KBM-7 (cell line): ENCODE measurements at regions not wholly inside any gene's neighbourhood (a gene's known extent, or its start where the extent isn't known, plus 50 kb on each side); places are given as distances from the start of the nearest gene placed in this dataset.

Source experiments
- DNase-seq: peaks from one replicate; pipeline ENCODE4 v3.0.0-alpha.2; 2015
- in situ Hi-C: fragments of 300-500 bp; cut with MboI; formaldehyde crosslinking; loops from 2 replicates; pipeline ENCODE4 v1.14.3; 2020; ENCODE audit warnings: low sequenced_read_pairs, low pct_unique_long_range_greater_than_20kb, mixed read lengths

GRCh38 chr2:241941691-241942301 is 72.3 kb downstream of the RTP5 start:
- peak; percentile 78 for DNase-seq
- in situ Hi-C loops = no loop called here

- DNase-seq = no peak
- in situ Hi-C loops = no loop called here
These were observed 73.1 kb downstream of the RTP5 start for GRCh38 chr2:241942416-241943208.

DNA sequence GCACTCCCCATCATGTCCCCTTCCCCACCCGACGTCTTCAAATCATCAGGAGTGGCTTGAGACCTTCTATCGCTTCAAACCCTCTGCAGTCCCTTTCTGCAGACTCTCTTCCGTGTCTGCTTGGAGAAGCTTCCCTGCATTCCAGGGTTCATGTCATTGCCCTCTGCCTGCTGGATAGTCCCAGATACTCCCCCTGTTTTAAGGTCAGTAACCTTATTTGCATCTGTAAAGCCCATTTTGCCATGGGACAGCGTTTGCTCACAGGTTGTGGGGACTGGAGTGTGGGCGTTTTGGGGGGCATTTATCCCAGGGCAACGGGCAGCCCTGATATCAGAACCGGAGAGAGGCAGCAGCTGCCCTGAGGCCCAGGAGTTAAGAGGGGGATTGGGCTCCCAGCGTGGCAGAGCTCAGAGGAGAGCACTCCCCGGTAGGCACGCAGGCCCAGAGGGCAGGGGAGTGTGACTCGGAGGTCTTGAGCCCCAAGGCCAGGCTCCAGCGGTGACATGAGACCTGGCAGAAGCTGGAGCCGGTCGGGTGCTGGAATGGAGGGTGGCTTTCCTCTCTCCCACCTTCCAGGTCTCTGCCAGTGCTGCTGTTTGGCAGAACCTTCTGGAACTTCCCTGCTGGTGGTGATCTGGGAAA is 73.8 kb downstream of the RTP5 start:
- in situ Hi-C loops = no loop called here
- DNase-seq = no peak

DNA sequence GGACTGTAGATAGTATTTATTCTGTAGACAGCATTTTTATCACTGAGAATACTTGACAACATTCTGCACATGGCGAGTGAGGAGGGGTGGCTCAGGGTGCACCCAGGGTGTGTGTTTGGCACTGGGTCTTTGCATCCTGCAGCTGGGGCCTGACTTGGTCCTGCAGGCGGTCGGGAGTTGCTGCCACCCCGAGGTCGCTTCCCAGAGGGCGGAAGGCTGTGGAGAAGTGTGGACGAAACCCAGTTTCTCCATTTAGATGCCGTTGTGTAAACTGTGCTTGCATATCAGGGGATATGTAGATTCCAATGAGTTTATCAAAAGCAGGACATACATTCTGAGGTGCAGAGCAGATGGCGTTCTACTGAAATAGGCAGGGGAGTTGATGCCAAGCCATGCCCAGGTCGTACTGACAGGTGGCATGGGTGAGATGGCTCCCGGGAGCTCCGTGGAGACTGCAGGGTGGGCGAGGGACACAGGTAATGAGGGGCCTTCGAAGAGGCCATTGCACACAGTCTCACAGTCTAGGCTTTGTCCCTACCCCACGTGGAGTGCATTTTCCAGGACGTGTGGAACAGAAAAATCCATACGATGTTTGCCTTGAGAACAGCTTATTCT is 74.5 kb downstream of the RTP5 start:
- no peak for DNase-seq
- in situ Hi-C loops = no loop called here

- no peak for DNase-seq
- in situ Hi-C loops = no loop called here
These were observed 75.3 kb downstream of the RTP5 start for GRCh38 chr2:241944821-241945220.

DNA sequence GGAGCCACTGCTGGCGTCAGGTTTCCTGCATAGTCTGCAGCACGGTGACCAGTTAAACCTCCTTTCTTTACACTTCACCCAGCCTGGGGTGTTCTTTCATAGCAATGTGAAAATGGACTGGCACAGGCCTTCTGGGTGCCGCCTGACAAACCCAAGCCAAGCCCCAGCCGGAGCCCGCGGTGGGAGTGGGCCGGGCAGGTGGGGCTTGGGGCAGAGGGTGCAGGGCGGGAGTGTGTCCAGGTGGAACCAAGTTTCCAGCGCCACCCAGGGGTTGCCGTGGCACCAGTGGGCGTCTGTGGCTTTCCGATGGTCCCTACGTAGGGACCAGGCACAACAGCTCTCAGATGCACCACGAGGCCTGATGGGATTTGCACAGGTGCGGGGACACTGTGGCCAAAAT is 75.8 kb downstream of the RTP5 start:
- DNase-seq = no peak
- in situ Hi-C loops = no loop called here

GRCh38 chr2:241945803-241946202 is 76.3 kb downstream of the RTP5 start:
- in situ Hi-C loops = no loop called here
- DNase-seq = no peak

GRCh38 chr2:241946306-241947003 is 76.9 kb downstream of the RTP5 start:
- in situ Hi-C loops = no loop called here

DNA sequence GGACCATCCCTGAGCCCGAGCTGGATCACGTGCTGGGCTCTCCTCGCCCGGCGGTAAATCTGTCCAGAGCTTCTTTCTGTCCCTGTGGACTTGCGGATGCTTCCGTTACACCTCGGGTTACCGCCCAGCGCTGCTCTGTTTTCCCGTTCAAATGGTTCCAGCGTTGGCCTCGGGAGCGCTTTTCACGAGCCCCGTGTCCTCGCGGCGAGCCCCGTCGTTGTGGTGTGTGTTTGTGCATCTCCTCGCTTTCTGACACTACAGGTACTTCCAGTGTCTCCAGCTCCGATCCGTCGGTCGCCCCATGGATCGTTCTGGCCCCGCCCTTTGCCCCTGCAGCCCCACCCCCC is 77.4 kb downstream of the RTP5 start:
- in situ Hi-C loops = no loop called here

More at GRCh38 chr2:241946306-241947003, 76.9 kb downstream of the RTP5 start:
- no peak for DNase-seq

GRCh38 chr2:241947401-241947800 is 77.9 kb downstream of the RTP5 start:
- DNase-seq = no peak
- in situ Hi-C loops = no loop called here

More for the DNA sequence above, 77.4 kb downstream of the RTP5 start:
- DNase-seq = no peak

GRCh38 chr2:241947876-241948275 is 78.3 kb downstream of the RTP5 start:
- no peak for DNase-seq
- in situ Hi-C loops = no loop called here

DNA sequence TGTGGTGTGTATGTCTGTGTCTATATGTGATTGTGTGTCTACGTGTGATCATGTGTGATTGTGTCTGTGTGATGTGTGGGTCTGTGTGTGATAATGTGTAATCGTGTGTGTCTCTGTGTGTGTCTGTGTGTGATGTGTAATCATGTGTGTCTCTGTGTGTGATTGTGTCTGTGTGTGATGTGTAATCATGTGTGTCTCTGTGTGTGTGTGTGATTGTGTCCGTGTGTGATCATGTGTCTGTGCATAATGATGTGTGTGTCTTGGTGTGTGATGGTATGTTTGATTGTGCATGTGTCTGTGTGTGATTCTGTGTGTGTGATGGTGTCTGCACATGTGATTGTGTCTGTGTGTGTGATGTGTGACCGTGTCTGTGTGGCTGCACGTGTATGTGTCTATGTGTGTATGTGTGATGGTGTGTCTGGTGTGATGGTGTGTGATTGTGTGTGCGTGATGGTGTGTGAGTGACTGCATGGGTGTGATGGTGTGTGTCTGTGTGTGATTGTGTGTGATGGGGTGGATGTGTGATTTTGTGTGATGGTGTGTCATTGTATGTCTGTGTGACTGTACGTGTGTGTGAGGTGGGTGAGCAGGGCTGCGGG is 78.9 kb downstream of the RTP5 start:
- in situ Hi-C loops = no loop called here
- no peak for DNase-seq

- no peak for DNase-seq
- in situ Hi-C loops = no loop called here
These were observed 79.6 kb downstream of the RTP5 start for GRCh38 chr2:241948901-241949735.

DNA sequence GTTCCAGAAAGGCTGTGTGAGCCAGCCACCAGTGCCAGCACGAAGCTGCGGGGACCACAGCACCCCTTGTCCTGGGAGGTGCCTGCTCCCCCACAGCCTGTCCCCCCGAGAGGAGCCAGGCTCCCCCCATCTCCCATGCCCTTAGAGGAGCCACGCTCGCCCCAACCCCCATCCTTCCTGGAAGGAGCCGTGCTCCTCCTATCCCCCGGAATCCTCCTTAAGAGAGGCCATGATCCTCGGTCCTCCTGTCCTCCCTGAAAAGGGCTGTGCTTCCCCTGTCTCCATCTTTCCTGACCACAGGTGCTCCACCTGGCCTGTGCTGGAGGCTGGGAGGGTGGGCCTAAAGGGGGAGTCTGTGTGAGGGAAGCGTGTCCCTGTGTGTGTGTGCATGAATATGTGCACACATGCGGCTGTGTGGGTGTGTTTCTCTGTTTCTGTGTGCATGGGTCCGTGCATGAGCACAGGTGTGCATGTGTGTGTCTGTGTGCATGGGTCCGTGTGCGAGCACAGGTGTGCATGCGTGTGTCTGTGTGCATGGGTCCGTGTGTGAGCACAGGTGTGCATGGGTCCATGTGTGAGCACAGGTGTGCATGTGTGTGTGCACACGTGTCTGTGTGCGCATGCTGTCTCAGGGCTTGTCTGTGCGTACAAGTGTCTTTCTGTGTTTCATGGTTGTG is 80.3 kb downstream of the RTP5 start:
- in situ Hi-C loops = no loop called here
- DNase-seq = no peak

- DNase-seq = peak; percentile 62
- in situ Hi-C loops = no loop called here
These were observed 81.1 kb downstream of the RTP5 start for GRCh38 chr2:241950413-241951315.

DNA sequence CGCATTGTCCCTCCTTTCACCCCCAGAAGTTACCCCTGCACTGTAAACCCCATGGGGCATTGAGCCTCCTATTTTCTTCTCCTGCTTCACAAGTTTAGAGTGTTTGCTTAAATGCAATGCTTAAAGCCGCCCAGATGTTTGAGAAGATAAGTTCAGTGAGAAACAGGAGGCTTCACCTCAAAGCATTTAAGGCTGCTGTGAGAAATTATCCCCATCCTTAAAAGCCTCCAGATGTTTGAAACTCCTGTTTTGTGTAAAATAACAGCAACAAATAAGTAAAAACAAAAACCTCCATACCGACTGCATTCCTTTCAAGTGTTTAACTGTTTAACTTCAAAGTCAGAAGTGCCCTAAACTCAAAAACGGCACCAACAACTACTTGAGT is 81.8 kb downstream of the RTP5 start:
- in situ Hi-C loops = no loop called here

DNA sequence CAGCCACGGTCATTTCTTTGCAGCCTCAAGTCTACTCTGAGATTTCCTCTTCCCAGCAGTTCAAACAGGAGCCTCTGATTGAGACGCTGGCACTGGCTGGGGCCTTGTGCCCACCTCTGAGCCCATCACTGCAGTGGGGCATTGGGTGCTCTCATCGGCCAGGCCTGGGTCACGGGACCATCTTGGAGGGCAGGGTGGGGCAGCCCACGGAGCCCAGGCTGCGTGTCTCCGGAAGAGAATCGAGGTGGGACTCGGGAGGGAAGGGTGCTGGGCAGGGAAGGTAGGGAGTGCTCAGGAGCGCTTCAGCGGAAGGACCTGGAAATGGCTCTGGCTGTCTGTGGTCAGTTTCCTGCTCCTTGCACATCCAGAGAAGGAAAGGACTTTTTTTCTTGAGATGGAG is 82.4 kb downstream of the RTP5 start:
- in situ Hi-C loops = no loop called here
- DNase-seq = no peak

More for the DNA sequence above, 81.8 kb downstream of the RTP5 start:
- no peak for DNase-seq
